ENCODE measurements at regions not wholly inside any gene's neighbourhood (a gene's known extent, or its start where the extent isn't known, plus 50 kb on each side); places are given as distances from the start of the nearest gene placed in this dataset.

DNA sequence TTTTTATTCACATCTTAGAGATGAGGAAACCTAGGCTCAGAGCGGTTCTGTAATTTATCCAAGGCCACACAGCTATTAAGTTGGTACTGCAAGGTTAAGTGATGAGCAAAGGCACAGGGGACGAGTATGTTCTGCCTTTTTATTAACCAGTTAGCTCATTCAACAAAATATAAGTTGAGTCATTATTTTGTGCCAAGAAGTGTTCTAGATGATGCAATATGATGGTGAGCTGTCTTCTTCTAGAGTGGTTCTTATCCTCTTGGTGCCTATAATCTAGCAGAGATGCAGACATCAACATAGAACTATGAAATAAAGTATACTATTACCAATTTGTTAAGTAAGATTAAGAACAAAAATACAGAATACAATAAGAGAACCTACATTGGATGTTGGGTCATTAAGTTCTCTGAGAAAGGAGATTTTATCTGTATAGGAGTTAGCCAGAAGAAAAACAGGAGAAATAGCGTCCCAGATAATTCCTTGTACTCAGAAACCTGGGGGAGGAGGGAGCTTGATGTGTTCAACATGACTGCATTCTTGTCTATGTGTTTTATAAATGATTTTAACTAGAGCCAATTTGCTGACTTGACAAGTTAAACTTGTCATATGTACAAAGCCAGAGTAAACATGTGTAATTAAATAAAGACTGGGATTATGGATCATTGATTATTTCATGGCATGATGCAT lies 122.3 kb downstream of the TBXT start:
- TF ChIP-seq TARDBP (IDR thresholded peaks at IDR 0.05) (no peak), L3MBTL2 (conservative IDR thresholded peaks at IDR 0.05) (no peak)

Data from HEK293T (cell line).